ENCODE measurements at regions not wholly inside any gene's neighbourhood (a gene's known extent, or its start where the extent isn't known, plus 50 kb on each side); places are given as distances from the start of the nearest gene placed in this dataset.

DNA sequence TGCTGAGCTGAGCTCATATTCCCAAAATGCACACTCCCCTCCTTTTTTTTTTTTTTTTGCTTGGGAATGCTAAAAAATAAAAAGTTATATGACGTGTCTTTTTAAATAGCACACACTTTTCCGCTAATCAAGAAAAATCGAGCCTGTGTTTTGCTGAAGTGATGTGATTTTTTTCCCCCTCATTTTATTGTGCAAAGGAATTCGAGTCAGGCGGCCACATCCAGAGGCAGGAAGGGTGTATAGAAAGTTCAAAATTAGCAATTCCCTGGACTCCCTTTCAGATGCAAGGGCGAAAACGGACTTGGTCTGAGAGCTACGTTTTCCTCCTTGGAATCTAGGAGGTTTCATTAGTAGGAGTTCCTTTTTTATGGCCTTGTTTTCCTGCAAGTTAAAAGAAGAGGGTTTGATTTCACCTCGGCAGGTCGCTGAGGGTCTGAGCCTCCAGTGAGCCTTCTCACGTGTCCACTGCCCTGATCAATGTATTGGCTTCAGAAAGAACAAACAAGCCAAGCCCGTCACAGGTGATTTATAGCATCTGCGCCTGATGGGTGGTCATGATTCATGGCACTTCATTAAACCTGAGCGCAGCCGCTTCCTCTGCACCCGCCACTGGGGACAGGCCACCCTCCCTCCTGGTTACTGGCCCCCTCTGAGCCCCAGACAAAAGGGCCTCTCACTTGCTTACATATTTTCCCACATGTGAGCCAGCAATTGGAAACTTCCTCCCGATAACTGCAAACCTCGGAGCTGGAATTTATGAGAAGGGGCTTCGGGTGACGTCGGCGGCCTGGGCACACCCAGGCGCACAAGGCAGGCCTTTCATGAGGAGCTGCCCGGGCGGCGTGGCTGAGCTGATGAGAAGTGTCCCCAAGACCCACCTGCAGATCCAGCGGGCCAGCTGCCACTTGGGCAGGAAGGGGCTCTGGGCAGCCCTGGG, 64.4 kb upstream of the LINC01488 start:
- Mint-ChIP-seq H3K27ac (no peak overlapping the region), H3K9me3 (peaks cover 0 to 3% (median 2%) of the 10 kb centered on the region in 3 donors), H3K4me1 (no peaks in the 10 kb centered on the region), H3K27me3 (peaks cover 11% of the 10 kb centered on the region), H3K36me3 (peaks cover 2% of the 10 kb centered on the region), H3K4me3 (no peak overlapping the region)

- Mint-ChIP-seq H3K27ac (no peak overlapping the region), H3K4me1 (no peaks in the 10 kb centered on the region), H3K9me3 (peaks cover 0 to 3% (median 2%) of the 10 kb centered on the region in 3 donors), H3K36me3 (peaks cover 2% of the 10 kb centered on the region), H3K27me3 (peaks cover 7% of the 10 kb centered on the region), H3K4me3 (no peak overlapping the region)
Observed at GRCh38 chr11:69417699-69418085, 63.8 kb upstream of the LINC01488 start.

GRCh38 chr11:69418576-69419296, 62.7 kb upstream of the LINC01488 start:
- Mint-ChIP-seq H3K4me1 (no peaks in the 10 kb centered on the region), H3K4me3 (no peak overlapping the region), H3K27ac (no peak overlapping the region), H3K9me3 (peaks cover 0 to 3% (median 2%) of the 10 kb centered on the region in 3 donors), H3K27me3 (peaks cover 1% of the 10 kb centered on the region), H3K36me3 (peaks cover 2% of the 10 kb centered on the region)

DNA sequence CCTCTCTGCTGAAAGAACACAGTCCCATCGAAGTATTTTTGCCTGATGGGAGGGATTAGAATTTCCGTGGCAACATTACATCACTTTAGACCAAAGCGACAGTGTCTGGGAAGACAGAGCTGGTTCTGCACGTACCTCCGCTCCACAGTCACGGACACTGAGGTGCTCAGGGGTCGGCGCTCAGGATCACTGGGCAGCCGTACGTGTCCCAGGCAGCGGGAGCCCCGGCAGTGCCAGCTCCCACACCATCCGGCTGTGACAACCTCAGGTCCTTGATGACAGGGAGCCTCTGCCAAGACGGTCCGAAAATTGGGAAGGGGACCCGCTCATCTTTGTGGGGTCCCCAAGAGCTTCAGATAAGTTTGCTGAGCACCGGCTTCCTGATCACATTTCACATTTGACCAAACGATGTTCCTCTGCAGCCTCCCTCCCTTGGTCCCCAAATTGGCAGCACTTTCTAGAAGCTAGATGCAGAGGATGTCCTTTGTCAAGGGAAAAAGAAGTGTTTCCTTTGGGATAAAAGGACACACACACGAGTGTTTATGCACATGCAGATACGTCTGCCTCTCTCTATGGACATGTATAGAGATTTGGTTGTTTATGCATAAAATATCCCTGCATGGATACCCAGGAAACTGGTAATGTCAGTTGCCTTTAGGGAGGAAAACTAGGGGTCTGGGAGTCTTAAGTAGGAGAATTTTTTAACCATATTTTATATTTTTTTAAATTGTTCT, 61.6 kb upstream of the LINC01488 start:
- Mint-ChIP-seq H3K27ac (no peak overlapping the region), H3K9me3 (peaks cover 0 to 5% (median 2%) of the 10 kb centered on the region in 3 donors), H3K4me3 (no peak overlapping the region), H3K36me3 (peaks cover 3% of the 10 kb centered on the region), H3K4me1 (no peaks in the 10 kb centered on the region), H3K27me3 (peaks cover 2% of the 10 kb centered on the region)

DNA sequence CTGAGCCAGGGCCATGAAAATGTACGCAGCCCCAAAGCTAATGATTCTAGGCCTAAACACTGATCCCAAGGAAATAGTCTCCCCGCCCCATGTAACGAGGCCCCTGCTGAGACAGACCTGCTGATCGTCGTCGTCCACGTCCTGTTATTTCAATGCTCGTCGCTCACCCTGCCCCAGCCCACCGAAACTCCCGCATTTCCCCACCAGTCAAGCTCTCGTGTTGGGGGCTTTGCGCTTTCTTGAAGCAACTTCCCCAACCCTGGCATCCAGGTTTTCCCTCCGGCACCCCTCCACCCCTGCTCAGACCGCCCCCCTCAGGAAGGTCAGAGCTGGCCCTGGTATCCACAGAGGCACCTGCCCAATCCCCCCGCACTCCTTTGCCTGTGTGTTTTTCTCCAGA, 58.8 kb upstream of the LINC01488 start:
- Mint-ChIP-seq H3K9me3 (peaks cover 4 to 9% (median 8%) of the 10 kb centered on the region in 3 donors), H3K36me3 (peaks cover 5% of the 10 kb centered on the region), H3K4me1 (no peaks in the 10 kb centered on the region), H3K27ac (no peak overlapping the region), H3K4me3 (no peak overlapping the region), H3K27me3 (peaks cover 5% of the 10 kb centered on the region)

- peaks cover 5% of the 10 kb centered on the region for H3K36me3 Mint-ChIP-seq
- H3K9me3 Mint-ChIP-seq = peaks cover 4 to 9% (median 8%) of the 10 kb centered on the region in 3 donors
- no peak overlapping the region for H3K4me3 Mint-ChIP-seq
- H3K4me1 Mint-ChIP-seq = no peaks in the 10 kb centered on the region
- no peak overlapping the region for H3K27ac Mint-ChIP-seq
- H3K27me3 Mint-ChIP-seq = peaks cover 7% of the 10 kb centered on the region
Observed at GRCh38 chr11:69423181-69423580, 58.3 kb upstream of the LINC01488 start.

DNA sequence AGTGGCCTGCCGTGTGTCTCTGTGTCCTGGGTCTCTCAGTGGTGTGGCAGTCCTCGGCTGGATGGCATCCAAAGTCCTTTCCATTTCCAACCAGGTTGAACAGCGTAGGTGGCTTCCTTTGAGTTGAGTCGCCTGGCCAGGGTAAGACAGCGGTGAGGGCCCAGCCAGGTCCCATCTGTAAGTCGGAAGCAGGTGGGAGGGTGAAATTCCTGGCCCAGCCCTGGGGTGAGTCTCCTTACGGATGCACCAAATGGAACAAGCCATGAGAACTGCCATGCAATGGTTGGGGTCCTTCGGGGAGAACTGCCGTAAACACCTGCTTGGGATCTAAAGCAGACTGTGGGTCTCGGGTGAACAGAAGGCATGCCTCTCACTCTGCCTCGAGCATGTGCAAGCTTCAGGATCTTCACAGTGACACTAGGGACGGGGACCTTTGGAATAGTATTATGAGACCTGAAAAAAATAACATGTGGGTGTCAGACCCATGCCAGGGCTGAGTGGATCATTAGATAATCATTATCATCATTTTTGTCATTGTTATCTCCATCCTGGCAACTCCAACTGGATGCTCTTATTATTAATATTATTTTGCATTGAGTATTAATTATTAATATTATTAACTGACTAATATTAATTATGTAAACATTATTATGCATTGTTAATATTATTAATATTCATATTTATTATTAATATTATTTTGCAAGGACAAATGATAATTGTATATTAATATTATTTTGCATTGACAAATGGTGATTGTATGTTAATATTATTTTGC, 57.7 kb upstream of the LINC01488 start:
- Mint-ChIP-seq H3K9me3 (peaks cover 4 to 9% (median 8%) of the 10 kb centered on the region in 3 donors), H3K4me1 (no peaks in the 10 kb centered on the region), H3K4me3 (no peak overlapping the region), H3K27ac (no peak overlapping the region), H3K36me3 (peaks cover 5% of the 10 kb centered on the region), H3K27me3 (peaks cover 7% of the 10 kb centered on the region)

DNA sequence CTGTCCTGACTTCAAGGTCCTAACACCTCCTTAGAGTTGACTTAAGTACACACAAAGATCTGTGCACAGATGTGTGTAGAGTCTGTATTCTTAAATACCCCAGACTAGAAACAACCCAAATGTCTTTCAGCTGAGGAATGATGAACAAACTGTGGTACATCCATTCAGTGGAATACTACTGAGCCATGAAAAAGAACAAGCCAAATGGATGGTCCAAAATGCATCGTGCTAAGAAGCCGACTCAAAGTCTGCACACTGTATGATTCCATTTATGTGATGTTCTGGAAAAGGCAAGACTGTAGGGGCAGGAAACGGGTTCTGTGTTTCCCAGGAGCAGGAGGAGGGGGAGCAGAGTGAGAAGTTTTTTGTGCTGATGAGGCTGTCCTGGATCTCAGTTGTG, 56.7 kb upstream of the LINC01488 start:
- Mint-ChIP-seq H3K27ac (no peak overlapping the region), H3K27me3 (peaks cover 7% of the 10 kb centered on the region), H3K4me1 (no peaks in the 10 kb centered on the region), H3K9me3 (peaks cover 4 to 9% (median 8%) of the 10 kb centered on the region in 3 donors), H3K36me3 (peaks cover 5% of the 10 kb centered on the region), H3K4me3 (no peak overlapping the region)

DNA sequence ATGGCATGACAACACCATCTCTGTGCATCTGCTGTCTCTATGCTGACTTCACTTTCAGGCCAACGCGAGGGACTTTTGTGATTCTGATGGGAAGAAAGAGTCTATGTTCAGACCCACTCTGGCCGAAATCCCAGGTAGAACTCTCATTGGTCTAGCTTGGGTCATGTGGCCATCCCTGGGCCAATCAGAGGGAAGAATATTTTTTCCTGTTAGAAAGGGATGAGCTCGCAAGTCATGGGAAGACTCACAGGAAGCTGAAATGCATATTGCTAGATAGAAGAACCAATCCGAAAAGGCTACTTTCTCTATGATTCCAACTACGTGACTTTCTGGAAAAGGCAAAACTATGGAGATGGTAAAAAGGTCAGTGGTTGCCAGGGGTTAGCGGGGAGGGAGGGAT, 56.0 kb upstream of the LINC01488 start:
- peaks cover 3% of the 10 kb centered on the region for H3K36me3 Mint-ChIP-seq
- H3K27me3 Mint-ChIP-seq = peaks cover 7% of the 10 kb centered on the region
- H3K4me1 Mint-ChIP-seq = no peaks in the 10 kb centered on the region
- peaks cover 4 to 9% (median 8%) of the 10 kb centered on the region in 3 donors for H3K9me3 Mint-ChIP-seq
- H3K4me3 Mint-ChIP-seq = no peak overlapping the region
- no peak overlapping the region for H3K27ac Mint-ChIP-seq

GRCh38 chr11:69425895-69426544, 55.4 kb upstream of the LINC01488 start:
- H3K27me3 Mint-ChIP-seq = peaks cover 7% of the 10 kb centered on the region
- H3K9me3 Mint-ChIP-seq = peaks cover 4 to 9% (median 8%) of the 10 kb centered on the region in 3 donors
- H3K4me1 Mint-ChIP-seq = no peaks in the 10 kb centered on the region
- no peak overlapping the region for H3K4me3 Mint-ChIP-seq
- H3K36me3 Mint-ChIP-seq = peaks cover 3% of the 10 kb centered on the region
- H3K27ac Mint-ChIP-seq = no peak overlapping the region

DNA sequence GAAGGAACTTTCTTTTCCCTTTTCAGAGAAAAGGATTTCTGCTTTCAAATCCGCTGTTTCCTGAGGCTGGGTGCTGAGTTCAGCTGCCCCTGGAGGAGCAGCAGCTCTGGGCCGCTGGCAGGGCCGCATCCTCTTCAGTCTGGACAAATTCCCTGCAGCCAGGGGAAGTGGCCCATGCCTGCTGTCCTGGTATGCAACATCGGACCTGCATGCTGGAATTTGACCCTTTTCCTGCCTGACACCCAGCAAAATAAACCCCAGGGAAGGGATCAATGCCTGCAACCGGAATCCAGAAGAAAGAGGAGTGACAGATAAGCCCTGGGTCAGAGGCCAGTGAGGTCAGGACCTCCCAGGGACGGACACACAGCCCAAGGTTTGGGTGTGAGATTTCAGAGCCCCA, 54.1 kb upstream of the LINC01488 start:
- Mint-ChIP-seq H3K4me1 (no peaks in the 10 kb centered on the region), H3K36me3 (peaks cover 3% of the 10 kb centered on the region)

GRCh38 chr11:69427906-69428880, 53.3 kb upstream of the LINC01488 start:
- Mint-ChIP-seq H3K27me3 (peaks cover 10% of the 10 kb centered on the region), H3K36me3 (peaks cover 3% of the 10 kb centered on the region), H3K4me3 (no peak overlapping the region), H3K27ac (peak overlapping the region in 1 of 3 donors; percentile 67), H3K9me3 (peaks cover 4 to 9% (median 8%) of the 10 kb centered on the region in 3 donors), H3K4me1 (no peaks in the 10 kb centered on the region)

More for the DNA sequence above, 54.1 kb upstream of the LINC01488 start:
- H3K27ac Mint-ChIP-seq = peak overlapping the region in 1 of 3 donors; percentile 67
- H3K4me3 Mint-ChIP-seq = no peak overlapping the region
- peaks cover 7% of the 10 kb centered on the region for H3K27me3 Mint-ChIP-seq
- H3K9me3 Mint-ChIP-seq = peaks cover 4 to 9% (median 8%) of the 10 kb centered on the region in 3 donors

Data from IgD-negative memory B cell (primary cell).